Esophagus squamous epithelium (tissue), 5 donors: ENCODE measurements at regions not wholly inside any gene's neighbourhood (a gene's known extent, or its start where the extent isn't known, plus 50 kb on each side); places are given as distances from the start of the nearest gene placed in this dataset.
"Not testable (repeated sequence)": the region's sequence is repeated elsewhere in the genome, so short reads cannot be mapped to it uniquely, and the experiment has no call there.

Experiments used
- DNase-seq: peaks from one replicate; lab custom pipeline; 2025; lab: John Stamatoyannopoulos, UW
- H3K27ac ChIP-seq, 4 donors: fragments of 200-600 bp; sonication (generic); one replicate each; pipeline ENCODE4 v1.5.1; 2016 to 2019; ENCODE audit warnings: mild to moderate bottlenecking in 1 of 4
- H3K27me3 ChIP-seq, 4 donors: fragments of 200-600 bp; sonication (generic); 1 replicate in 3 of 4; 2 replicates in 1 of 4; pipeline versions ENCODE4 v1.5.1 to v1.6.0; 2017 to 2021; ENCODE audit warnings: antibody characterized with exemption in 1 of 4
- H3K36me3 ChIP-seq, 3 donors: fragments of 200-600 bp; sonication (generic); one replicate each; pipeline ENCODE4 v1.5.1; 2016 to 2019
- H3K4me1 ChIP-seq, 3 donors: fragments of 200-600 bp; sonication (generic); one replicate each; pipeline ENCODE4 v1.5.1; 2017 to 2019
- H3K4me3 ChIP-seq, 4 donors: fragments of 200-600 bp; sonication (generic); 1 replicate in 3 of 4; 2 replicates in 1 of 4; pipeline ENCODE4 v1.5.1; 2016 to 2019; ENCODE audit warnings: mild to moderate bottlenecking in 2 of 4, moderate library complexity in 1 of 4
- H3K9me3 ChIP-seq, 3 donors: fragments of 200-600 bp; sonication (generic); one replicate each; pipeline ENCODE4 v1.5.1; 2016 to 2019
- POLR2A ChIP-seq, 4 donors: fragments of 450-650 bp; IDR thresholded peaks; one replicate each; pipeline ENCODE4 v1.6.1; 2017; ENCODE audit warnings: antibody characterized with exemption in 4 of 4, mild to moderate bottlenecking in 4 of 4, moderate library complexity in 3 of 4
- WGBS, 2 donors: methylation state at CpG; one replicate each; pipeline ENCODE4 v1.1.5; 2018; 5-methylcytosine and 5-hydroxymethylcytosine counted together
- intact Hi-C: fragments of 100-400 bp; cut with DNase I; formaldehyde crosslinking; loops from one replicate; pipeline ENCODE4 v1.15.0; 2022
- TF ChIP-seq, protein P1 (sequence below), 6 experiments: fragments of 450-650 bp in 4 of 6; fragments of 200-600 bp in 2 of 6; sonication (generic) in 2 of 6; IDR thresholded peaks; one replicate each; pipeline ENCODE4 v1.5.1; 2016 to 2019; ENCODE audit warnings: antibody characterized with exemption in 6 of 6, mild to moderate bottlenecking in 4 of 6, moderate library complexity in 4 of 6
- donor health status: DM: yes; HTN: yes; CAD: no.

DNA sequence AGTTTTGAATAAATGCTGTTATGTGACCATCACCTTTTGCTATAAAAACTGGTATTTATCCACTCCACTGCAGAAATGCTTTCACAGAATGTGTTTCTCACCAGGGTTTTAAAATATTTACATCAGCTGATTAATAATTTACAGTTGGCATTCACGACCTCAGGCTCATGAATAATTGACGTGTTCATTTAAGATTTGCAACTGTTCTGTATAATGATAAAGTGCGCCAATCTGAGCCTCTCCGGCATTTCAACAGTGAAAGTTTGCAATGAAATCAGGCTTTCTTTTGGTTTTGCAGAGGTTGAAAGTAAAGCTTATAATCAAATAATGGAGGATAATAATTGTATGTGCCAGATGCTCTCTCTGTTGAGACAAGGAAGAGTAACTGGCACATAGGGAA lies 434.9 kb downstream of the ICE1 start:
- no peaks in the 10 kb centered on the region for H3K36me3 ChIP-seq
- no peak for TF ChIP-seq POLR2A (IDR thresholded peaks at IDR 0.05)
- TF ChIP-seq, protein P1, sequence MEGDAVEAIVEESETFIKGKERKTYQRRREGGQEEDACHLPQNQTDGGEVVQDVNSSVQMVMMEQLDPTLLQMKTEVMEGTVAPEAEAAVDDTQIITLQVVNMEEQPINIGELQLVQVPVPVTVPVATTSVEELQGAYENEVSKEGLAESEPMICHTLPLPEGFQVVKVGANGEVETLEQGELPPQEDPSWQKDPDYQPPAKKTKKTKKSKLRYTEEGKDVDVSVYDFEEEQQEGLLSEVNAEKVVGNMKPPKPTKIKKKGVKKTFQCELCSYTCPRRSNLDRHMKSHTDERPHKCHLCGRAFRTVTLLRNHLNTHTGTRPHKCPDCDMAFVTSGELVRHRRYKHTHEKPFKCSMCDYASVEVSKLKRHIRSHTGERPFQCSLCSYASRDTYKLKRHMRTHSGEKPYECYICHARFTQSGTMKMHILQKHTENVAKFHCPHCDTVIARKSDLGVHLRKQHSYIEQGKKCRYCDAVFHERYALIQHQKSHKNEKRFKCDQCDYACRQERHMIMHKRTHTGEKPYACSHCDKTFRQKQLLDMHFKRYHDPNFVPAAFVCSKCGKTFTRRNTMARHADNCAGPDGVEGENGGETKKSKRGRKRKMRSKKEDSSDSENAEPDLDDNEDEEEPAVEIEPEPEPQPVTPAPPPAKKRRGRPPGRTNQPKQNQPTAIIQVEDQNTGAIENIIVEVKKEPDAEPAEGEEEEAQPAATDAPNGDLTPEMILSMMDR (IDR thresholded peaks at IDR 0.05): no peak
- DNase-seq: no peak
- intact Hi-C loops: no loop called here
- WGBS, 2 donors: 82 to 87% methylated on average over 4 of the region's 4 CpGs
- H3K27ac ChIP-seq: no peak overlapping the region
- H3K4me1 ChIP-seq: no peaks in the 10 kb centered on the region
- no peaks in the 10 kb centered on the region for H3K9me3 ChIP-seq
- H3K4me3 ChIP-seq: no peak overlapping the region
- no peaks in the 10 kb centered on the region for H3K27me3 ChIP-seq

DNA sequence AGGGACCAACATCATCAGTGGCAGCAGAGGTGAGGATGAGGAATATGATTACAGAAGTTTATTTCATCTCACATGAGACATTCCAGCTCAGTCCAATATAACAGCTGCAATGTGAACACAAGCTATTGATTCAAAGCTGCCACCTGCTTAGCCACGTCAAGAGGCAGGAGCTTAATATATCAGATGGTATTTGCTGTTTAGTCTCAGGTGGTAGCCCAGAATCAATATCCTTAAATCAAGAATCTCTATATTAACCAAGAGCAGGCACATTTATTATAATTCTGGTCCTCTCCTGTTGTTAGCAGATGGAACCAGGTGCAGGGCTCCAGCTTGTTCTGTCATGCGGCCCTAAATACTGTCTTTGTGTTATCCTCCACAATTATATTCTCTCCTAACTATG lies 431.6 kb downstream of the ICE1 start:
- H3K36me3 ChIP-seq: no peaks in the 10 kb centered on the region
- DNase-seq: no peak
- intact Hi-C loops: no loop called here
- no peak overlapping the region for H3K27ac ChIP-seq
- no peaks in the 10 kb centered on the region for H3K27me3 ChIP-seq
- no peaks in the 10 kb centered on the region for H3K9me3 ChIP-seq
- no peak for TF ChIP-seq POLR2A (IDR thresholded peaks at IDR 0.05)
- TF ChIP-seq, protein P1 (IDR thresholded peaks at IDR 0.05): no peak
- H3K4me3 ChIP-seq: no peak overlapping the region
- WGBS, 2 donors: 67 to 68% methylated on average over 2 of the region's 2 CpGs
- no peaks in the 10 kb centered on the region for H3K4me1 ChIP-seq

DNA sequence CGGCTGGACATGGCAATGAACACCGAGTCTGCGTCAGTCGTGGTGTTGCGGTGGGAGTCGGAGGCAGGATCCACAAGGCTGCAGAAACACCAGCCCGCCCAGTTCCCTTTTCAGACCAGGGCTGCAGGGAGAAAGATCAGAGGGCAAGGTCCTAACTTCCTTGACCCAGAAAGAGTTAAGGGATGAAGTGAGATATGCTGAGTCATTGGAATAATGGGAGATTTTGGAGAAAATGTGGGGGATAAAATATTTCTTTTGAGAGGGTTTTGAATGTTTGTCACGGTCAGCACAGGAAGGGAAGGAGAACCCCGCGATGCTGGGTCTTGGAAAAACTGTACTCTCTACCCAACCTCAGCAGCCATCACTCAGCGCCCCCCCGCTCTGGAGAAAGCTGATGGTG lies 416.0 kb downstream of the ICE1 start:
- 68 to 79% methylated on average over 8 to 12 of the region's 12 CpGs for WGBS, 2 donors
- intact Hi-C loops: no loop called here
- Histone ChIP-seq H3K9me3 (no peaks in the 10 kb centered on the region), H3K4me3 (no peak overlapping the region), H3K27me3 (no peaks in the 10 kb centered on the region), H3K36me3 (no peaks in the 10 kb centered on the region), H3K4me1 (no peaks in the 10 kb centered on the region), H3K27ac (no peak overlapping the region)
- no peak for DNase-seq
- no peak for TF ChIP-seq POLR2A (IDR thresholded peaks at IDR 0.05)
- TF ChIP-seq, protein P1 (IDR thresholded peaks at IDR 0.05): no peak

DNA sequence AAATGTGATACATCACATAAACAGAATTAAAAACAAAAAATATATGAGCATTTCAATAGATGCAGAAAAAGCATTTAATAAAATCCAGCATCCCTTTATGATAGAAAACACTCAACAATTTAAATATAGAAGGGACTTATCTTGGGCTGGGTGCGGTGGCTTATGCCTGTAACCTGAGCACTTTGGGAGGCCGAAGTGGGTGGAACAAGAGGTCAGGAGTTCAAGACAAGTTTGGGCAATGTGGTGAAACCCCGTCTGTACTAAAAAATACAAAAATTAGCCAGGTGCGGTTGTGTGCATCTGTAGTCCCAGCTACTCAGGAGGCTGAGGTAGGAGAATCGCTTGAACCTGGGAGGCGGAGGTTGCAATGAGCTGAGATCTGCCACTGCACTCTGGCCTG lies 409.1 kb downstream of the ICE1 start:
- H3K27ac ChIP-seq, DNase-seq, H3K27me3 ChIP-seq, H3K36me3 ChIP-seq, H3K4me3 ChIP-seq, H3K9me3 ChIP-seq, intact Hi-C loops, H3K4me1 ChIP-seq: not testable (repeated sequence)
- WGBS, 2 donors: 74 to 76% methylated on average over 6 of the region's 6 CpGs

DNA sequence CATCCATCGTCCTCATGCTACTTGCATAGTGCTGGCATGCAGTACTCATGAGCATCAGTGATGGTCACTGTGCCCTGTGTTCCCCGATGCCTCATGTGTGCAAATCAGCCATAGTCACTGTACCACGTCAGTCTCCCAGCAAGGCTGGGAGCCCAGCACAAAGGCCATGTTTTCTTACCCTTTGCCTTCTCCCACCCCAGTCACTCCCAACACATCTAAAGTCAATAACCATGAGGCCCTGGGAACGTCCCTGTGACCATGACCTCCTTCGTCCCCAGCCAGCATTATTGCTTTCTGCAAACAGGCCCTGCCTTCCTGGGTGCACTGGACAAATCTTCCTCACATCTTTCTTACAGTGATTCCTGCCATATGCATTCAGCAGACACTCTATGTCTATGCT lies 406.1 kb downstream of the ICE1 start:
- no peak overlapping the region for H3K27ac ChIP-seq
- no peaks in the 10 kb centered on the region for H3K36me3 ChIP-seq
- WGBS, 2 donors: 70 to 81% methylated on average over 4 to 5 of the region's 5 CpGs
- no peaks in the 10 kb centered on the region for H3K4me1 ChIP-seq
- intact Hi-C loops: no loop called here
- TF ChIP-seq POLR2A (IDR thresholded peaks at IDR 0.05): no peak
- TF ChIP-seq, protein P1 (IDR thresholded peaks at IDR 0.05): no peak
- no peak overlapping the region for H3K4me3 ChIP-seq
- no peak for DNase-seq
- no peaks in the 10 kb centered on the region for H3K9me3 ChIP-seq
- H3K27me3 ChIP-seq: no peaks in the 10 kb centered on the region

DNA sequence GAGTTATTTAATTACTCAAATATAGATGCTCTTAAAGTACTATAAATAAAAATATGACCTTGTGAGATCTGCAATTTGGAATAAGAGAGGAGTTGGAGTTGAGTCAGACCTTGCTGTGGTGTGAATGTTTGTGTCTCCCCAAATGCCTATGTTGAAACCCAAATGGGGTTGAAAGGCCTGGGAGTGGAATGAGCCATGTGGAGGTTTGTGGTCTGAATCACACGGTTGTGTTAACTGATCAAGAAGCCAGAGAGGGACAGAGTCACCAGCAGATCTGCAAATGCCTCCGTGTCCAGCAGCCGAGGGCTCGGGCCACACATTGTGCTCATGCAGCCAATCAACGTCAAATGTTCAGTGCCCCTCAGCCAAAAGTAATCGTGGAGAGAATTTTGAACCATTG lies 404.4 kb downstream of the ICE1 start:
- H3K27ac ChIP-seq: no peak overlapping the region
- WGBS, 2 donors: 69 to 75% methylated on average over 1 to 6 of the region's 6 CpGs
- intact Hi-C loops: no loop called here
- no peaks in the 10 kb centered on the region for H3K4me1 ChIP-seq
- no peak for DNase-seq
- H3K9me3 ChIP-seq: no peaks in the 10 kb centered on the region
- H3K36me3 ChIP-seq: no peaks in the 10 kb centered on the region
- no peaks in the 10 kb centered on the region for H3K27me3 ChIP-seq
- TF ChIP-seq, protein P1 (IDR thresholded peaks at IDR 0.05): no peak
- no peak for TF ChIP-seq POLR2A (IDR thresholded peaks at IDR 0.05)
- H3K4me3 ChIP-seq: no peak overlapping the region
